ENCODE measurements at regions not wholly inside any gene's neighbourhood (a gene's known extent, or its start where the extent isn't known, plus 50 kb on each side); places are given as distances from the start of the nearest gene placed in this dataset.

- H4K91ac ChIP-seq (ENCODE audit: insufficient read depth, low read depth, low read length), result no peak overlapping the region
- H3K18ac ChIP-seq (ENCODE audit: low read depth, low read length), result no peak overlapping the region
- in situ Hi-C loops (cut with MboI; ENCODE audit: low sequenced_read_pairs) (no loop called here), intact Hi-C loops (cut with micrococcal nuclease) (no loop called here), dilution Hi-C loops (cut with HindIII; ENCODE audit: low sequenced_read_pairs, unreplicated experiment) (no loop called here)
- no peak overlapping the region for H3K9ac ChIP-seq (ENCODE audit: low read depth, low read length)
- H2AFZ ChIP-seq (replicated peaks; ENCODE audit: low read length, poor library complexity), result no peak overlapping the region
- H3K4me3 ChIP-seq (ENCODE audit: insufficient read depth, low read depth, low read length), result no peak overlapping the region
- no TSS peak for BruUV-seq (replicated peaks)
- H3K9me3 ChIP-seq (ENCODE audit: control insufficient read depth, insufficient read depth, low read length), result no peaks in the 10 kb centered on the region; the same call in 1 of the 2 replicates
- no peak overlapping the region for H3K4ac ChIP-seq (ENCODE audit: low read depth, low read length)
- H3K27me3 ChIP-seq (ENCODE audit: control insufficient read depth, insufficient read depth, low read length), result no peaks in the 10 kb centered on the region
- H2BK15ac ChIP-seq (ENCODE audit: low read depth, low read length), result no peak overlapping the region
- H2BK5ac ChIP-seq (ENCODE audit: low read depth, low read length, poor library complexity, severe bottlenecking), result no peak overlapping the region
- H4K8ac ChIP-seq (ENCODE audit: low read depth in 2 of 2, low read length in 2 of 2), result no peak overlapping the region
- no peak overlapping the region for H4K5ac ChIP-seq (ENCODE audit: low read depth, low read length)
- no peaks in the 10 kb centered on the region for H4K20me1 ChIP-seq (ENCODE audit: insufficient read depth, low read length)
- DNase-seq, result no peak
- H3K56ac ChIP-seq (ENCODE audit: extremely low read depth, insufficient read depth, low read length), result no peak overlapping the region
- no peak overlapping the region for H2AK9ac ChIP-seq (replicated peaks; ENCODE audit: low read depth, low read length, poor library complexity)
- no peak overlapping the region for H2BK20ac ChIP-seq (ENCODE audit: low read depth, low read length)
- no peak overlapping the region for H3K27ac ChIP-seq (ENCODE audit: insufficient read depth, low read length)
- H3K23ac ChIP-seq (ENCODE audit: low read depth, low read length), result no peak overlapping the region
- no peaks in the 10 kb centered on the region for H3K9me1 ChIP-seq (ENCODE audit: insufficient read depth, low read length)
- ATAC-seq (ENCODE audit: low read depth), result no peak
- H2AK5ac ChIP-seq (ENCODE audit: low read depth, low read length), result no peak overlapping the region
- H3K36me3 ChIP-seq (ENCODE audit: control insufficient read depth, insufficient read depth, low read length), result no peaks in the 10 kb centered on the region
- TF ChIP-seq ELK1 (IDR thresholded peaks at IDR 0.05; ENCODE audit: borderline replicate concordance, low read depth, low read length), result no peak
- no peak for TF ChIP-seq BHLHE40 (IDR thresholded peaks at IDR 0.05; ENCODE audit: low read depth, low read length)
- TF ChIP-seq CTCF (conservative IDR thresholded peaks at IDR 0.05; ENCODE audit: low read depth, low read length), result no peak
- no peak for TF ChIP-seq CEBPB (IDR thresholded peaks at IDR 0.05; ENCODE audit: low read depth, low read length)
- no peaks in the 10 kb centered on the region for H3K79me1 ChIP-seq (ENCODE audit: low read depth in 1 of 2, low read length in 2 of 2)
- no peak overlapping the region for H3K4me2 ChIP-seq (ENCODE audit: low read depth, low read length)
- 0% methylated on average over 1 of the region's 3 CpGs; no CpG with 5 or more reads in 1 of the 2 experiments for WGBS, 2 experiments (ENCODE audit: extremely low coverage in 2 of 2, insufficient read length in 1 of 2)
- no peaks in the 10 kb centered on the region for H3K4me1 ChIP-seq (ENCODE audit: control insufficient read depth, insufficient read depth, low read length)
- no peak overlapping the region for H3K14ac ChIP-seq (replicated peaks; ENCODE audit: low read depth, low read length)
- H2BK120ac ChIP-seq (ENCODE audit: low read depth, low read length), result no peak overlapping the region
- ChIA-PET CTCF (no interaction called here), POLR2A (ENCODE audit: unreplicated experiment) (no interaction called here)
Observed at GRCh38 chr9:73847536-73847935, 649.6 kb upstream of the RORB start.

Data from IMR-90 (cell line).